SK-N-MC (cell line): ENCODE measurements at regions not wholly inside any gene's neighbourhood (a gene's known extent, or its start where the extent isn't known, plus 50 kb on each side); places are given as distances from the start of the nearest gene placed in this dataset.

Source experiments
- EZH2 ChIP-seq: fragments of 200-600 bp; sonication (generic); IDR thresholded peaks from one replicate; pipeline ENCODE4 v1.6.1; 2017; ENCODE audit warnings: antibody characterized with exemption
- FOXP2 ChIP-seq: optimal IDR thresholded peaks from 2 replicates; pipeline ENCODE3; 2011; ENCODE audit warnings: mild to moderate bottlenecking, moderate library complexity; ENCODE audit not compliant: insufficient read depth; ENCODE audit errors: extremely low read length, control extremely low read depth
- POLR2AphosphoS5 ChIP-seq: IDR thresholded peaks from 2 replicates; pipeline ENCODE4 v1.6.1; 2012; ENCODE audit warnings: mild to moderate bottlenecking, low read depth, low read length, borderline replicate concordance

- TF ChIP-seq POLR2AphosphoS5 (no peak), EZH2 (no peak), FOXP2 (no peak)
Measured at GRCh38 chr2:122713800-122714199, 958.3 kb downstream of the TSN start.
